ENCODE measurements at regions not wholly inside any gene's neighbourhood (a gene's known extent, or its start where the extent isn't known, plus 50 kb on each side); places are given as distances from the start of the nearest gene placed in this dataset.

DNA sequence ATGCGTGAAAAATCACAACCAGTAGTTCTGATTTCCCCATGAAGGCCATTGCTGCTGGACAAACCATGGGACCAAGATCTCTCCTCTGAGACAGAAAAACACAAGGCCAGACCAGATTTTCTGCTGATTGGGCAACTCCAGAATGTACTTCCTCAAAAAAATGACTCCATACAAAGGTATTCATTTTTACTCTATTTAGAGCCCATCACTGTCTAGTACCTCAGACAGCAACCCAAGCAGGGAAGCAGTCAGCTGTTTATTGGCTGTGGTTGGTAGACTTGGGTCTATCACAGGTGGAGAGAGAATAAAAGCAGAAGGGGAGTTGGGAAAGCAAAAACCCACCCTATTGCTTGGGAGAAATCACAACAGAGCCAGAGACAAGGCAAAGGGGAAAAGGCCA, 219.9 kb downstream of the PIK3C3 start:
- ChIA-PET POLR2A (no interaction called here), CTCF (no interaction called here)
- H3K4me3 ChIP-seq (ENCODE audit: low read depth, low read length) = no peak overlapping the region
- BruUV-seq (replicated peaks) = no TSS peak
- DNase-seq = peak; percentile 32 to 33
- Mint-ChIP-seq H3K4me1 (ENCODE audit: low read depth, unreplicated experiment) (no peaks in the 10 kb centered on the region), H3K4me3 (ENCODE audit: unreplicated experiment) (no peak overlapping the region), H3K27ac (ENCODE audit: unreplicated experiment) (no peak overlapping the region), H3K36me3 (ENCODE audit: insufficient read depth, unreplicated experiment) (no peaks in the 10 kb centered on the region), H3K27me3 (ENCODE audit: insufficient read depth, unreplicated experiment) (no peaks in the 10 kb centered on the region), H3K9me3 (ENCODE audit: unreplicated experiment) (no peaks in the 10 kb centered on the region)
- no peaks in the 10 kb centered on the region for H3K27me3 ChIP-seq (replicated peaks; ENCODE audit: control insufficient read depth, insufficient read depth, low read length)
- TF ChIP-seq, protein P1, sequence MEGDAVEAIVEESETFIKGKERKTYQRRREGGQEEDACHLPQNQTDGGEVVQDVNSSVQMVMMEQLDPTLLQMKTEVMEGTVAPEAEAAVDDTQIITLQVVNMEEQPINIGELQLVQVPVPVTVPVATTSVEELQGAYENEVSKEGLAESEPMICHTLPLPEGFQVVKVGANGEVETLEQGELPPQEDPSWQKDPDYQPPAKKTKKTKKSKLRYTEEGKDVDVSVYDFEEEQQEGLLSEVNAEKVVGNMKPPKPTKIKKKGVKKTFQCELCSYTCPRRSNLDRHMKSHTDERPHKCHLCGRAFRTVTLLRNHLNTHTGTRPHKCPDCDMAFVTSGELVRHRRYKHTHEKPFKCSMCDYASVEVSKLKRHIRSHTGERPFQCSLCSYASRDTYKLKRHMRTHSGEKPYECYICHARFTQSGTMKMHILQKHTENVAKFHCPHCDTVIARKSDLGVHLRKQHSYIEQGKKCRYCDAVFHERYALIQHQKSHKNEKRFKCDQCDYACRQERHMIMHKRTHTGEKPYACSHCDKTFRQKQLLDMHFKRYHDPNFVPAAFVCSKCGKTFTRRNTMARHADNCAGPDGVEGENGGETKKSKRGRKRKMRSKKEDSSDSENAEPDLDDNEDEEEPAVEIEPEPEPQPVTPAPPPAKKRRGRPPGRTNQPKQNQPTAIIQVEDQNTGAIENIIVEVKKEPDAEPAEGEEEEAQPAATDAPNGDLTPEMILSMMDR (IDR thresholded peaks at IDR 0.05; ENCODE audit: insufficient read depth in 1 of 2, low read depth in 1 of 2, low read length in 1 of 2, severe bottlenecking in 1 of 2, unreplicated experiment in 1 of 2) = no peak
- H3K9me3 ChIP-seq = no peaks in the 10 kb centered on the region
- no peaks in the 10 kb centered on the region for H3K4me1 ChIP-seq
- intact Hi-C loops (cut with micrococcal nuclease; ENCODE audit: unreplicated experiment) = no loop called here
- H3K36me3 ChIP-seq (ENCODE audit: control insufficient read depth, insufficient read depth, low read length) = no peaks in the 10 kb centered on the region

DNA sequence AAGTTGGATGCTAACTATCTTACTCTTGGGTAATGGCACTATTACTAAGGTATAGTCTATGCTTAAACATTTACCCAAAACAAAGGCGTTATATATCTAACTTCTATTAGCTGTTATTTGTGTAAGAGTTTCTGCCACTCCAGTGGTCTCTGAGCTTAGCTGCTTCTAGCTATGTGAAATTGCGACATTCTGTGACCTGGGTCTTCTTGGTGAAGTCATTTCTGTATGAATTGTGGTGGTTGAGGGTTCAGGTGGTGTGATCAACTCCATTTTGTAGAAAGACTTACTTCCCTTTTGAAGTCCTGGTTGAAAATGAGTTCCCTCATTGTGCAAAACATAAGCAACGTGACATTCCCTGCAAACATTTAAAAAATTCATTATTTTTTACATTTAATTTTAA, 221.6 kb downstream of the PIK3C3 start:
- DNase-seq = no peak
- Histone ChIP-seq H3K4me3 (ENCODE audit: low read depth, low read length) (no peak overlapping the region), H3K9me3 (no peaks in the 10 kb centered on the region), H3K27me3 (replicated peaks; ENCODE audit: control insufficient read depth, insufficient read depth, low read length) (no peaks in the 10 kb centered on the region), H3K4me1 (no peaks in the 10 kb centered on the region), H3K36me3 (ENCODE audit: control insufficient read depth, insufficient read depth, low read length) (no peaks in the 10 kb centered on the region)
- H3K4me1 Mint-ChIP-seq (ENCODE audit: low read depth, unreplicated experiment) = no peaks in the 10 kb centered on the region
- H3K36me3 Mint-ChIP-seq (ENCODE audit: insufficient read depth, unreplicated experiment) = no peaks in the 10 kb centered on the region
- POLR2A ChIA-PET = no interaction called here
- H3K4me3 Mint-ChIP-seq (ENCODE audit: unreplicated experiment) = no peak overlapping the region
- TF ChIP-seq, protein P1 (IDR thresholded peaks at IDR 0.05; ENCODE audit: insufficient read depth in 1 of 2, low read depth in 1 of 2, low read length in 1 of 2, severe bottlenecking in 1 of 2, unreplicated experiment in 1 of 2) = no peak
- no peaks in the 10 kb centered on the region for H3K9me3 Mint-ChIP-seq (ENCODE audit: unreplicated experiment)
- intact Hi-C loops (cut with micrococcal nuclease; ENCODE audit: unreplicated experiment) = no loop called here
- H3K27ac Mint-ChIP-seq (ENCODE audit: unreplicated experiment) = no peak overlapping the region
- CTCF ChIA-PET = no interaction called here
- no TSS peak for BruUV-seq (replicated peaks)
- H3K27me3 Mint-ChIP-seq (ENCODE audit: insufficient read depth, unreplicated experiment) = no peaks in the 10 kb centered on the region

DNA sequence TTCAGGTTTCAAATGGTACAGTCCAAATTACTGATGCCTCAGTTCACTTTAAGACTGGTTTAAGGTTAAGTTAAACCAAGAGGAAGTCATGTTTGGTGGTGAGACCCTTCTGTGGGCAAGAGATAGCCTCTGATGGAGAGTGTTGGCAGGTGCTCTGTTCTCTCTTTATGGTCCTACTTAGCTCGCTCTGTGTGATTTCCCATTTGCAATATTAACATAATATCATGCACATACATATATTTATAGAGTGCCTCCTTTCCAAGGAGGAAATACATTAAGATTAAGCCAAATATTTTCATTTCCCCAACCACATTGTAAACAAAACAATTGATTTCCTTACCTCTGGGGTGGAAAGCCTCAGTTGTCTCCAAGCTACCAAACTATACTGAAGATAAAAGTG, 222.4 kb downstream of the PIK3C3 start:
- no TSS peak for BruUV-seq (replicated peaks)
- Mint-ChIP-seq H3K9me3 (ENCODE audit: unreplicated experiment) (no peaks in the 10 kb centered on the region), H3K27me3 (ENCODE audit: insufficient read depth, unreplicated experiment) (no peaks in the 10 kb centered on the region), H3K27ac (ENCODE audit: unreplicated experiment) (no peak overlapping the region), H3K4me3 (ENCODE audit: unreplicated experiment) (no peak overlapping the region), H3K36me3 (ENCODE audit: insufficient read depth, unreplicated experiment) (no peaks in the 10 kb centered on the region), H3K4me1 (ENCODE audit: low read depth, unreplicated experiment) (no peaks in the 10 kb centered on the region)
- POLR2A ChIA-PET = no interaction called here
- Histone ChIP-seq H3K9me3 (no peaks in the 10 kb centered on the region), H3K27me3 (replicated peaks; ENCODE audit: control insufficient read depth, insufficient read depth, low read length) (no peaks in the 10 kb centered on the region), H3K4me1 (no peaks in the 10 kb centered on the region), H3K4me3 (ENCODE audit: low read depth, low read length) (no peak overlapping the region), H3K36me3 (ENCODE audit: control insufficient read depth, insufficient read depth, low read length) (no peaks in the 10 kb centered on the region)
- TF ChIP-seq, protein P1 (IDR thresholded peaks at IDR 0.05; ENCODE audit: insufficient read depth in 1 of 2, low read depth in 1 of 2, low read length in 1 of 2, severe bottlenecking in 1 of 2, unreplicated experiment in 1 of 2) = no peak
- intact Hi-C loops (cut with micrococcal nuclease; ENCODE audit: unreplicated experiment) = no loop called here
- CTCF ChIA-PET = no interaction called here
- DNase-seq = no peak
